B cell (primary cell): ENCODE measurements at regions not wholly inside any gene's neighbourhood (a gene's known extent, or its start where the extent isn't known, plus 50 kb on each side); places are given as distances from the start of the nearest gene placed in this dataset.

Experiments
- ATAC-seq: fragments of 200-7000 bp; cut with Tn5 transposase; one replicate; pipeline ENCODE4 v1.10.0; 2021; ENCODE audit warnings: low read depth, mild to moderate bottlenecking, moderate number of reproducible peaks, moderate library complexity
- CTCF ChIA-PET: fragments of 350-600 bp; sonication (Branson Sonifier 250); formaldehyde crosslinking; loops from one replicate; lab custom pipeline; 2021; ENCODE audit warnings: antibody characterized with exemption, inconsistent platforms; lab: Charles Lee
- POLR2A ChIA-PET: fragments of 350-600 bp; sonication (Branson Sonifier 250); formaldehyde crosslinking; loops from one replicate; lab custom pipeline; 2021; ENCODE audit warnings: antibody characterized with exemption; lab: Charles Lee
- DNase-seq: peaks from one replicate; pipeline ENCODE4 v3.0.0; 2013
- H2AFZ ChIP-seq: 2 replicates; pipeline ENCODE4 v1.6.1; 2012; ENCODE audit warnings: mild to moderate bottlenecking, low read depth, low read length; ENCODE audit not compliant: insufficient read depth, poor library complexity, severe bottlenecking
- H3K27ac ChIP-seq, 2 donors: 1 replicate in 1 of 2; 2 replicates in 1 of 2; pipeline ENCODE4 v1.5.1; 2012 to 2013; ENCODE audit warnings: low read length in 2 of 2, mild to moderate bottlenecking in 2 of 2, moderate library complexity in 1 of 2
- H3K27me3 ChIP-seq, 4 experiments: fragments of 200-600 bp in 1 of 4; sonication (generic) in 1 of 4; replicated peaks in 1 of 4; 1 replicate in 2 of 4; 2 replicates in 2 of 4; pipeline versions ENCODE4 v1.6.1 to v1.7.0; 2013 to 2016; ENCODE audit warnings: low read length in 3 of 4, mild to moderate bottlenecking in 2 of 4, mixed read lengths in 1 of 4, moderate library complexity in 1 of 4; ENCODE audit not compliant: insufficient read depth in 4 of 4, control insufficient read depth in 3 of 4; ENCODE audit errors: control extremely low read depth in 1 of 4
- H3K36me3 ChIP-seq, 2 experiments: replicated peaks in 1 of 2; 1 replicate in 1 of 2; 2 replicates in 1 of 2; pipeline versions ENCODE4 v1.6.1 to v1.7.1; 2013; ENCODE audit warnings: low read length in 1 of 2; ENCODE audit not compliant: insufficient read depth in 2 of 2, control insufficient read depth in 1 of 2; ENCODE audit errors: control extremely low read depth in 1 of 2, extremely low read depth in 1 of 2
- H3K4me1 ChIP-seq, 2 donors: fragments of 200-600 bp in 1 of 2; sonication (generic) in 1 of 2; 1 replicate in 1 of 2; 2 replicates in 1 of 2; pipeline versions ENCODE4 v1.5.1 to v1.6.1; 2013 to 2017; ENCODE audit warnings: low read length in 2 of 2; ENCODE audit not compliant: control insufficient read depth in 2 of 2, insufficient read depth in 2 of 2
- H3K4me2 ChIP-seq: replicated peaks from 2 replicates; pipeline ENCODE3; 2012; ENCODE audit warnings: mild to moderate bottlenecking, low read depth, low read length; ENCODE audit not compliant: poor library complexity, severe bottlenecking
- H3K4me3 ChIP-seq, 5 experiments: fragments of 200-600 bp in 1 of 5; sonication (generic) in 1 of 5; 1 replicate in 3 of 5; 2 replicates in 2 of 5; pipeline versions ENCODE4 v1.5.1 to v1.7.0; 2011 to 2016; ENCODE audit warnings: low read length in 4 of 5, mild to moderate bottlenecking in 4 of 5, low read depth in 2 of 5, control low read depth in 1 of 5, moderate library complexity in 1 of 5; ENCODE audit not compliant: insufficient read depth in 1 of 5; ENCODE audit errors: control extremely low read depth in 1 of 5, extremely low read depth in 1 of 5
- H3K79me2 ChIP-seq: fragments of 200-600 bp; sonication (generic); one replicate; pipeline ENCODE4 v1.6.0; 2016; ENCODE audit warnings: low read length; ENCODE audit not compliant: control insufficient read depth, insufficient read depth
- H3K9ac ChIP-seq: fragments of 200-600 bp; sonication (generic); 2 replicates; pipeline ENCODE4 v1.6.1; 2017; ENCODE audit warnings: mild to moderate bottlenecking, low read length, moderate library complexity
- H3K9me3 ChIP-seq, 3 donors: one replicate each; pipeline versions ENCODE4 v1.6.1 to v1.7.1; 2013; ENCODE audit warnings: low read length in 2 of 3; ENCODE audit not compliant: control insufficient read depth in 2 of 3, insufficient read depth in 1 of 3; ENCODE audit errors: control extremely low read depth in 1 of 3
- H4K20me1 ChIP-seq: 2 replicates; pipeline ENCODE4 v1.6.0; 2012; ENCODE audit warnings: mild to moderate bottlenecking, low read length; ENCODE audit not compliant: insufficient read depth, control insufficient read depth, poor library complexity, severe bottlenecking
- H3K27ac Mint-ChIP-seq: one replicate; pipeline ENCODE4 v1.8.0; 2021; ENCODE audit warnings: mixed read lengths
- H3K27me3 Mint-ChIP-seq: one replicate; pipeline ENCODE4 v1.8.0; 2021; ENCODE audit warnings: mixed read lengths
- H3K4me1 Mint-ChIP-seq: one replicate; pipeline ENCODE4 v1.8.0; 2021; ENCODE audit warnings: mixed read lengths
- H3K4me3 Mint-ChIP-seq: one replicate; pipeline ENCODE4 v1.8.0; 2021; ENCODE audit warnings: mixed read lengths
- H3K9me3 Mint-ChIP-seq: one replicate; pipeline ENCODE4 v1.8.0; 2022; ENCODE audit warnings: mixed read lengths; ENCODE audit not compliant: insufficient read depth
- CTCF ChIP-seq: fragments of 200-600 bp; IDR thresholded peaks from one replicate; pipeline ENCODE4 v1.8.0; 2022; ENCODE audit warnings: antibody characterized with exemption, mild to moderate bottlenecking
- EZH2 ChIP-seq: IDR thresholded peaks from 2 replicates; pipeline ENCODE4 v1.6.1; 2012; ENCODE audit warnings: borderline replicate concordance, low read depth, mild to moderate bottlenecking, moderate library complexity, low read length; ENCODE audit not compliant: insufficient read depth, poor library complexity, severe bottlenecking
- WGBS: methylation state at CpG from one replicate; pipeline ENCODE4 v1.1.5; 2013; ENCODE audit warnings: missing lambda C conversion rate; ENCODE audit not compliant: insufficient coverage; 5-methylcytosine and 5-hydroxymethylcytosine counted together
- intact Hi-C: fragments of 100-400 bp; cut with micrococcal nuclease; formaldehyde crosslinking; loops from one replicate; pipeline ENCODE4 v1.10.0; 2022

- Histone ChIP-seq H3K27me3 (no peaks in the 10 kb centered on the region), H3K27ac (no peak overlapping the region), H3K4me2 (no peak overlapping the region), H3K4me3 (no peak overlapping the region), H4K20me1 (no peaks in the 10 kb centered on the region), H3K79me2 (no peaks in the 10 kb centered on the region), H3K9me3 (no peaks in the 10 kb centered on the region), H3K9ac (no peak overlapping the region), H2AFZ (no peak overlapping the region), H3K4me1 (no peaks in the 10 kb centered on the region), H3K36me3 (no peaks in the 10 kb centered on the region)
- no peak for TF ChIP-seq EZH2
- no peak for TF ChIP-seq CTCF
- ChIA-PET POLR2A (no interaction called here), CTCF (no interaction called here)
- H3K4me1 Mint-ChIP-seq = no peaks in the 10 kb centered on the region
- no CpG with 5 or more reads among the region's 4 CpGs for WGBS
- ATAC-seq (no peak), DNase-seq (no peak)
- H3K9me3 Mint-ChIP-seq = peaks cover 2% of the 10 kb centered on the region
- intact Hi-C loops = no loop called here
- H3K27me3 Mint-ChIP-seq = no peaks in the 10 kb centered on the region
- no peak overlapping the region for H3K27ac Mint-ChIP-seq
- H3K4me3 Mint-ChIP-seq = no peak overlapping the region
These were observed 598.0 kb downstream of the NXPH1 start for GRCh38 chr7:9031386-9031785.

GRCh38 chr7:9036080-9036479 lies 602.7 kb downstream of the NXPH1 start:
- no peaks in the 10 kb centered on the region for H3K27me3 ChIP-seq
- H3K9ac ChIP-seq = no peak overlapping the region
- CTCF ChIA-PET = no interaction called here
- no CpG with 5 or more reads among the region's 3 CpGs for WGBS
- no peaks in the 10 kb centered on the region for H4K20me1 ChIP-seq
- no peak overlapping the region for H3K27ac ChIP-seq
- H3K79me2 ChIP-seq = no peaks in the 10 kb centered on the region
- H3K4me1 Mint-ChIP-seq = no peaks in the 10 kb centered on the region
- intact Hi-C loops = no loop called here
- no peaks in the 10 kb centered on the region for H3K4me1 ChIP-seq
- H3K9me3 Mint-ChIP-seq = peaks cover 2% of the 10 kb centered on the region
- DNase-seq (no peak), ATAC-seq (no peak)
- no peaks in the 10 kb centered on the region for H3K9me3 ChIP-seq
- no peak overlapping the region for H3K4me3 Mint-ChIP-seq
- H3K4me3 ChIP-seq = no peak overlapping the region
- no peak overlapping the region for H3K4me2 ChIP-seq
- H2AFZ ChIP-seq = no peak overlapping the region
- H3K27me3 Mint-ChIP-seq = no peaks in the 10 kb centered on the region
- no peaks in the 10 kb centered on the region for H3K36me3 ChIP-seq
- TF ChIP-seq CTCF = no peak
- no peak for TF ChIP-seq EZH2
- H3K27ac Mint-ChIP-seq = no peak overlapping the region
- POLR2A ChIA-PET = no interaction called here
